AG09319 (cell line): ENCODE measurements at regions not wholly inside any gene's neighbourhood (a gene's known extent, or its start where the extent isn't known, plus 50 kb on each side); places are given as distances from the start of the nearest gene placed in this dataset.
"Not testable (repeated sequence)": the region's sequence is repeated elsewhere in the genome, so short reads cannot be mapped to it uniquely, and the experiment has no call there.

ENCODE experiments used
- DNase-seq: peaks from one replicate; pipeline ENCODE4 v3.0.0-alpha.2; 2010; ENCODE audit warnings: low read depth; ENCODE audit errors: extremely low read depth
- CTCF ChIP-seq: IDR thresholded peaks from 2 replicates; pipeline ENCODE4 v1.5.1; 2011; ENCODE audit warnings: low read depth, mild to moderate bottlenecking, inconsistent platforms, low read length, moderate library complexity

- no peak for DNase-seq
These were observed 1221.7 kb upstream of the SPRY2 start for GRCh38 chr13:81562598-81562997.

GRCh38 chr13:81551036-81551435, 1210.1 kb upstream of the SPRY2 start:
- no peak for TF ChIP-seq CTCF
- DNase-seq, result no peak

More at GRCh38 chr13:81562598-81562997, 1221.7 kb upstream of the SPRY2 start:
- no peak for TF ChIP-seq CTCF

- not testable (repeated sequence) for DNase-seq
These were observed 1205.4 kb upstream of the SPRY2 start for GRCh38 chr13:81546294-81546693.

GRCh38 chr13:81540777-81541176, 1199.9 kb upstream of the SPRY2 start:
- DNase-seq, result no peak
- no peak for TF ChIP-seq CTCF

- TF ChIP-seq CTCF, result no peak
- DNase-seq, result no peak
These were observed 1198.8 kb upstream of the SPRY2 start for GRCh38 chr13:81539643-81540150.

GRCh38 chr13:81498969-81499368, 1158.0 kb upstream of the SPRY2 start:
- TF ChIP-seq CTCF, result no peak
- DNase-seq, result no peak

- DNase-seq, result no peak
- no peak for TF ChIP-seq CTCF
These were observed 1152.2 kb upstream of the SPRY2 start for GRCh38 chr13:81493144-81493543.

GRCh38 chr13:81492449-81492848, 1151.5 kb upstream of the SPRY2 start:
- DNase-seq, result no peak
- no peak for TF ChIP-seq CTCF
